ENCODE measurements at regions not wholly inside any gene's neighbourhood (a gene's known extent, or its start where the extent isn't known, plus 50 kb on each side); places are given as distances from the start of the nearest gene placed in this dataset.

DNA sequence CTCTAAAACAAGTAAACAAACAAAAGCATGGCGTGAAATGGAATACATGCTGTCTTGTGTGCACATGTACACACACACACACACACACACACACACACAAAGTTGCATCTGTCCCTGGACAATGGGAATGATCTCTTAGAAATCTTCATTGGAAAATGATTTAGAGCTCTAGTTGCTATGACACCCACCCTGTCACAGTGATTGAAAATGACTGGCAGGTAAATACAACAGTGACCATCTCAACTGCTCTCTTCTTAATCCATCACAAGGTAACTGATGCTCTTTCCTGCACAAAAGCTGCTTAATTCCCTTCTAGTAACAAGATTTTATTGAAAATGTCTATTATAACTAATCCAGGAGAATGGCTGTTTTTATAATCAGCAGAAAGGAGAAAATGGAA is 1011.7 kb upstream of the GYPC start:
- no peaks in the 10 kb centered on the region for H3K4me1 ChIP-seq

GRCh38 chr2:125652280-125652679 is 1003.7 kb upstream of the GYPC start:
- intact Hi-C loops (cut with DNase I; ENCODE audit: low total_unique reads) = no loop called here
- Histone ChIP-seq H3K27me3 (replicated peaks in 1 of 7) (no peaks in the 10 kb centered on the region), H3K36me3 (no peaks in the 10 kb centered on the region), H3K9me3 (no peaks in the 10 kb centered on the region), H3K4me1 (no peaks in the 10 kb centered on the region), H3K4me3 (no peak overlapping the region), H3K27ac (no peak overlapping the region)
- WGBS, 5 donors = 54 to 69% (median 67%) methylated on average over 3 of the region's 3 CpGs
- DNase-seq = no peak
- no peak for TF ChIP-seq POLR2A (IDR thresholded peaks at IDR 0.05)
- TF ChIP-seq CTCF (IDR thresholded peaks at IDR 0.05 in 8 of 11, conservative IDR thresholded peaks at IDR 0.05 in 3 of 11) = no peak
- no peak for TF ChIP-seq POLR2AphosphoS5 (IDR thresholded peaks at IDR 0.05)

More for the DNA sequence above, 1011.7 kb upstream of the GYPC start:
- intact Hi-C loops (cut with DNase I; ENCODE audit: low total_unique reads) = no loop called here
- Histone ChIP-seq H3K36me3 (no peaks in the 10 kb centered on the region), H3K9me3 (no peaks in the 10 kb centered on the region), H3K27me3 (replicated peaks in 1 of 7) (no peaks in the 10 kb centered on the region), H3K4me3 (no peak overlapping the region), H3K27ac (no peak overlapping the region)
- TF ChIP-seq POLR2A (IDR thresholded peaks at IDR 0.05) = no peak
- TF ChIP-seq POLR2AphosphoS5 (IDR thresholded peaks at IDR 0.05) = no peak
- no peak for TF ChIP-seq CTCF (IDR thresholded peaks at IDR 0.05 in 8 of 11, conservative IDR thresholded peaks at IDR 0.05 in 3 of 11)
- 54 to 92% (median 84%) methylated on average over 1 of the region's 1 CpG for WGBS, 5 donors
- DNase-seq = no peak

DNA sequence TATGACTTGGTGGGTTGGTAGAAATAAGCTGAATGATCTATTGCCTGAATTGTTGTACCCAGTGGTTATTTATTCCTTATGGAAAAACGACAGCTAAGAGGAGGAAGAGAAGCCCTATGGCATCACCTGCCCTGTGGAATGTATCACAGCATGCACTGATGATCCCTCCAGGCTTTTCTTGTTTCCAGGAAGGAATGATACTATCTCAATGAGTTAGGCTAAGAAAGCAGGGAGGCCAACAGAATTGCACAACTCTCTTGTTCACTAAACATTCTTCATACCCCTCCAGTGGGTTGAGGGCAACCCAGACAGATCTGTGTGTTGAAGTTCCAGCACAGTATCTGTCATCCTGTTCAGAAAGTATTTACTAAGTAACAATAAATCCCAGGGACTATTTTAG is 1001.7 kb upstream of the GYPC start:
- Histone ChIP-seq H3K27me3 (replicated peaks in 1 of 7) (no peaks in the 10 kb centered on the region), H3K9me3 (no peaks in the 10 kb centered on the region), H3K36me3 (no peaks in the 10 kb centered on the region), H3K4me3 (no peak overlapping the region), H3K4me1 (no peaks in the 10 kb centered on the region), H3K27ac (no peak overlapping the region)
- 28 to 63% (median 33%) methylated on average over 1 of the region's 1 CpG for WGBS, 5 donors
- intact Hi-C loops (cut with DNase I; ENCODE audit: low total_unique reads) = no loop called here
- no peak for DNase-seq
- TF ChIP-seq POLR2A (IDR thresholded peaks at IDR 0.05) (no peak), CTCF (IDR thresholded peaks at IDR 0.05 in 8 of 11, conservative IDR thresholded peaks at IDR 0.05 in 3 of 11) (no peak), POLR2AphosphoS5 (IDR thresholded peaks at IDR 0.05) (no peak)

- TF ChIP-seq POLR2AphosphoS5 (IDR thresholded peaks at IDR 0.05) (no peak), POLR2A (IDR thresholded peaks at IDR 0.05) (no peak), CTCF (IDR thresholded peaks at IDR 0.05 in 8 of 11, conservative IDR thresholded peaks at IDR 0.05 in 3 of 11) (no peak)
- Histone ChIP-seq H3K27ac (no peak overlapping the region), H3K4me1 (no peaks in the 10 kb centered on the region), H3K4me3 (no peak overlapping the region), H3K36me3 (no peaks in the 10 kb centered on the region), H3K27me3 (replicated peaks in 1 of 7) (no peaks in the 10 kb centered on the region), H3K9me3 (peaks cover 0 to 9% (median 0%) of the 10 kb centered on the region in 8 donors)
- DNase-seq = no peak
- intact Hi-C loops (cut with DNase I; ENCODE audit: low total_unique reads) = no loop called here
- 42 to 58% (median 45%) methylated on average over 1 of the region's 1 CpG for WGBS, 5 donors
Observed at GRCh38 chr2:125656190-125656589, 999.8 kb upstream of the GYPC start.

Data from spleen (tissue), 11 donors.